ENCODE measurements at regions not wholly inside any gene's neighbourhood (a gene's known extent, or its start where the extent isn't known, plus 50 kb on each side); places are given as distances from the start of the nearest gene placed in this dataset.

GRCh38 chr11:112852143-112852866 lies 108.9 kb upstream of the NCAM1 start:
- no peak for DNase-seq (ENCODE audit: low spot score)

- no peak for DNase-seq (ENCODE audit: low spot score)
These were observed 105.1 kb upstream of the NCAM1 start for GRCh38 chr11:112856133-112856532.

GRCh38 chr11:112856591-112856990 lies 104.6 kb upstream of the NCAM1 start:
- no peak for DNase-seq (ENCODE audit: low spot score)

GRCh38 chr11:112858289-112859023 lies 102.8 kb upstream of the NCAM1 start:
- DNase-seq (ENCODE audit: low spot score) = no peak

GRCh38 chr11:112859787-112860186 lies 101.4 kb upstream of the NCAM1 start:
- no peak for DNase-seq (ENCODE audit: low spot score)

GRCh38 chr11:112861356-112861755 lies 99.9 kb upstream of the NCAM1 start:
- DNase-seq (ENCODE audit: low spot score) = no peak

- no peak for DNase-seq (ENCODE audit: low spot score)
These were observed 97.9 kb upstream of the NCAM1 start for GRCh38 chr11:112863305-112863704.

- no peak for DNase-seq (ENCODE audit: low spot score)
These were observed 96.5 kb upstream of the NCAM1 start for GRCh38 chr11:112864672-112865071.

- DNase-seq (ENCODE audit: low spot score) = no peak
These were observed 89.2 kb upstream of the NCAM1 start for GRCh38 chr11:112871909-112872500.

GRCh38 chr11:112874980-112875379 lies 86.2 kb upstream of the NCAM1 start:
- no peak for DNase-seq (ENCODE audit: low spot score)

- DNase-seq (ENCODE audit: low spot score) = no peak
These were observed 83.6 kb upstream of the NCAM1 start for GRCh38 chr11:112877581-112877980.

GRCh38 chr11:112878033-112878601 lies 83.1 kb upstream of the NCAM1 start:
- DNase-seq (ENCODE audit: low spot score) = no peak

GRCh38 chr11:112880495-112880894 lies 80.7 kb upstream of the NCAM1 start:
- no peak for DNase-seq (ENCODE audit: low spot score)

- DNase-seq (ENCODE audit: low spot score) = peak; percentile 26
These were observed 79.8 kb upstream of the NCAM1 start for GRCh38 chr11:112881461-112881860.

GRCh38 chr11:112882494-112883381 lies 78.5 kb upstream of the NCAM1 start:
- no peak for DNase-seq (ENCODE audit: low spot score)

- no peak for DNase-seq (ENCODE audit: low spot score)
These were observed 77.0 kb upstream of the NCAM1 start for GRCh38 chr11:112884012-112884767.

- DNase-seq (ENCODE audit: low spot score) = no peak
These were observed 75.3 kb upstream of the NCAM1 start for GRCh38 chr11:112885744-112886433.

GRCh38 chr11:112886434-112887370 lies 74.5 kb upstream of the NCAM1 start:
- no peak for DNase-seq (ENCODE audit: low spot score)

GRCh38 chr11:112889446-112889845 lies 71.8 kb upstream of the NCAM1 start:
- DNase-seq (ENCODE audit: low spot score) = no peak
